Ovary (tissue), 1 donor: ENCODE measurements at regions not wholly inside any gene's neighbourhood (a gene's known extent, or its start where the extent isn't known, plus 50 kb on each side); places are given as distances from the start of the nearest gene placed in this dataset.

Source experiments
- EP300 ChIP-seq: sonication (generic); formaldehyde crosslinking; IDR thresholded peaks from one replicate; pipeline ENCODE4 v1.6.1; 2017; ENCODE audit warnings: antibody characterized with exemption
- POLR2A ChIP-seq: fragments of 450-650 bp; IDR thresholded peaks from one replicate; pipeline ENCODE4 v1.6.1; 2017; ENCODE audit warnings: antibody characterized with exemption, mild to moderate bottlenecking, moderate library complexity

DNA sequence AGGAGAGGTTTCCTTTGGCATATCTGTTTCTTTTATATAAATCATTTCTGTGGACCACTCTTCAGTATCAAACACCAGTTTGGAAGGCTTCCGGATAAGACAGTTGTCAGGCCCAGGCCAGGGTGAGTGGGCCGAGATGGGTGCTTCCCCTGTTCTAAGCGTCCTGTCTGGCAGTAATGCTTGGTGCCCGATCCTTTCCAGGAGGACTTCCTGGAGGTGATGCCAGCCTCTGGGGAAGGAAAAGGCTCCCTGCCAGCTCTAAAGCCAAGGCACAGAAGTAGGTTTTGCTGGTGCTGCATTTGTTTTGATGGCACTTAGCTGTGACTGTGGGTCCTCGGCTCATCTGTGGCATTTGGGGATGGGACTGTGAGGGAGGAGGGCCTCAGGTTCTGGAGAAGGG lies 124.4 kb upstream of the RTL1 start:
- TF ChIP-seq EP300 (no peak), POLR2A (no peak)
